Liver (tissue), 7 donors: ENCODE measurements at regions not wholly inside any gene's neighbourhood (a gene's known extent, or its start where the extent isn't known, plus 50 kb on each side); places are given as distances from the start of the nearest gene placed in this dataset.

Experiments used
- DNase-seq: peaks from one replicate; pipeline ENCODE4 v3.0.0-alpha.2; 2017; ENCODE audit warnings: low spot score
- H3K27ac ChIP-seq, 2 donors: one replicate each; pipeline ENCODE4 v1.7.0; 2013; ENCODE audit warnings: inconsistent platforms in 2 of 2, low read length in 2 of 2, control low read depth in 1 of 2, low read depth in 1 of 2, mild to moderate bottlenecking in 1 of 2
- H3K27me3 ChIP-seq, 4 donors: one replicate each; pipeline versions ENCODE4 v1.6.1 to v1.7.0; 2013; ENCODE audit warnings: low read length in 3 of 4, inconsistent platforms in 1 of 4, mild to moderate bottlenecking in 1 of 4, moderate library complexity in 1 of 4; ENCODE audit not compliant: control insufficient read depth in 4 of 4, insufficient read depth in 4 of 4
- H3K36me3 ChIP-seq, 4 donors: one replicate each; pipeline versions ENCODE4 v1.6.1 to v1.7.0; 2013; ENCODE audit warnings: low read length in 3 of 4, mild to moderate bottlenecking in 3 of 4, low read depth in 1 of 4, moderate library complexity in 1 of 4; ENCODE audit not compliant: control insufficient read depth in 4 of 4, insufficient read depth in 3 of 4
- H3K4me1 ChIP-seq, 4 donors: one replicate each; pipeline versions ENCODE4 v1.6.1 to v1.7.0; 2013; ENCODE audit warnings: low read length in 3 of 4, mild to moderate bottlenecking in 3 of 4, moderate library complexity in 1 of 4; ENCODE audit not compliant: control insufficient read depth in 4 of 4, insufficient read depth in 4 of 4
- H3K4me3 ChIP-seq, 3 donors: one replicate each; pipeline versions ENCODE4 v1.6.1 to v1.7.0; 2013; ENCODE audit warnings: low read length in 3 of 3, control low read depth in 1 of 3, low read depth in 1 of 3, mild to moderate bottlenecking in 1 of 3
- H3K9ac ChIP-seq, 2 donors: one replicate each; pipeline ENCODE4 v1.7.0; 2013; ENCODE audit warnings: low read length in 2 of 2, mild to moderate bottlenecking in 2 of 2, moderate library complexity in 2 of 2, control low read depth in 1 of 2, low read depth in 1 of 2
- H3K9me3 ChIP-seq, 4 donors: one replicate each; pipeline versions ENCODE4 v1.6.1 to v1.7.0; 2013; ENCODE audit warnings: low read length in 3 of 4; ENCODE audit not compliant: control insufficient read depth in 4 of 4
- CTCF ChIP-seq: fragments of 150-350 bp; IDR thresholded peaks from 2 replicates; pipeline ENCODE4 v1.5.1; 2017; ENCODE audit warnings: improper control_type of control experiment, low read depth, low read length; ENCODE audit not compliant: missing input control
- EGR1 ChIP-seq, 2 donors: IDR thresholded peaks; 2 replicates each; pipeline ENCODE4 v1.6.1; 2016 to 2018; ENCODE audit warnings: antibody characterized with exemption in 2 of 2, low read depth in 2 of 2
- FOXA2 ChIP-seq: IDR thresholded peaks from 2 replicates; pipeline ENCODE4 v1.6.1; 2016; ENCODE audit warnings: antibody characterized with exemption
- GABPA ChIP-seq, 2 donors: IDR thresholded peaks in 1 of 2; conservative IDR thresholded peaks in 1 of 2; 2 replicates each; pipeline ENCODE4 v1.6.1; 2016; ENCODE audit warnings: antibody characterized with exemption in 2 of 2, mild to moderate bottlenecking in 1 of 2, moderate library complexity in 1 of 2
- HNF4A ChIP-seq, 2 donors: conservative IDR thresholded peaks; 2 replicates each; pipeline ENCODE4 v1.6.1; 2016; ENCODE audit warnings: antibody characterized with exemption in 2 of 2, mild to moderate bottlenecking in 2 of 2
- HNF4G ChIP-seq: IDR thresholded peaks from 2 replicates; pipeline ENCODE4 v1.6.1; 2016; ENCODE audit warnings: antibody characterized with exemption
- NR2F2 ChIP-seq: IDR thresholded peaks from 2 replicates; pipeline ENCODE4 v1.6.1; 2016; ENCODE audit warnings: antibody characterized with exemption
- RAD21 ChIP-seq, 2 donors: IDR thresholded peaks; 2 replicates each; pipeline ENCODE4 v1.6.1; 2016; ENCODE audit warnings: antibody characterized with exemption in 2 of 2, mild to moderate bottlenecking in 2 of 2
- RXRA ChIP-seq, 2 donors: IDR thresholded peaks; 2 replicates each; pipeline ENCODE4 v1.6.1; 2017 to 2018; ENCODE audit warnings: antibody characterized with exemption in 2 of 2, mild to moderate bottlenecking in 1 of 2
- SP1 ChIP-seq: IDR thresholded peaks from 2 replicates; pipeline ENCODE4 v1.6.1; 2018; ENCODE audit warnings: antibody characterized with exemption, mild to moderate bottlenecking
- TAF1 ChIP-seq: conservative IDR thresholded peaks from 2 replicates; pipeline ENCODE4 v1.6.1; 2016; ENCODE audit warnings: antibody characterized with exemption, mild to moderate bottlenecking
- YY1 ChIP-seq: IDR thresholded peaks from 2 replicates; pipeline ENCODE4 v1.6.1; 2016; ENCODE audit warnings: antibody characterized with exemption, mild to moderate bottlenecking
- ZBTB33 ChIP-seq: IDR thresholded peaks from 2 replicates; pipeline ENCODE4 v1.6.1; 2016; ENCODE audit warnings: antibody characterized with exemption
- TF ChIP-seq, protein P1 (sequence below): IDR thresholded peaks from 2 replicates; pipeline ENCODE4 v1.6.1; 2016; ENCODE audit warnings: antibody characterized with exemption, mild to moderate bottlenecking
- TF ChIP-seq, protein P2 (sequence below): IDR thresholded peaks from 2 replicates; pipeline ENCODE4 v1.6.1; 2016; ENCODE audit warnings: antibody characterized with exemption
- TF ChIP-seq, protein P3 (sequence below): IDR thresholded peaks from 2 replicates; pipeline ENCODE4 v1.6.1; 2016; ENCODE audit warnings: antibody characterized with exemption
- donor health status: healthy.
- donor health status: healthy.
- donor health status: healthy.
- donor health status: healthy.

DNA sequence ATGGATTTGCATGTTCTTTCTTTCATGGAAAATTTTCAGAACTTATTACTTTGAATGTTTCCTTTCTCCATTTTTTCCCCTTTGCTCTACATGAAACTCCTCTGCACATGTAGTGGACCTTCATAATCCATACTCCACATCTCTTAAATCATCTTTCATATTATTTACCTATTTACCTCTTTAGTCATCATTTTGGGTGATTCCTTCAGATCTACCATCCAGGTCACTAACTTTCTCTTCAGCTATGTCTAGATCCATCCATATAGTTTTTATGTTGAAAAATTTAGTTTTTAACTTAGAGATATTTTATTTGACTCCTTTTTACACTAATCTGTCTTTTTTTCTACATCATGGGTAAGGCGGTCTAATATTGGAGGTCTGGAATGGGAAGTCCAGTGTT is 586.6 kb downstream of the NR2F1-AS1 start (continued):
- TF ChIP-seq, protein P1, sequence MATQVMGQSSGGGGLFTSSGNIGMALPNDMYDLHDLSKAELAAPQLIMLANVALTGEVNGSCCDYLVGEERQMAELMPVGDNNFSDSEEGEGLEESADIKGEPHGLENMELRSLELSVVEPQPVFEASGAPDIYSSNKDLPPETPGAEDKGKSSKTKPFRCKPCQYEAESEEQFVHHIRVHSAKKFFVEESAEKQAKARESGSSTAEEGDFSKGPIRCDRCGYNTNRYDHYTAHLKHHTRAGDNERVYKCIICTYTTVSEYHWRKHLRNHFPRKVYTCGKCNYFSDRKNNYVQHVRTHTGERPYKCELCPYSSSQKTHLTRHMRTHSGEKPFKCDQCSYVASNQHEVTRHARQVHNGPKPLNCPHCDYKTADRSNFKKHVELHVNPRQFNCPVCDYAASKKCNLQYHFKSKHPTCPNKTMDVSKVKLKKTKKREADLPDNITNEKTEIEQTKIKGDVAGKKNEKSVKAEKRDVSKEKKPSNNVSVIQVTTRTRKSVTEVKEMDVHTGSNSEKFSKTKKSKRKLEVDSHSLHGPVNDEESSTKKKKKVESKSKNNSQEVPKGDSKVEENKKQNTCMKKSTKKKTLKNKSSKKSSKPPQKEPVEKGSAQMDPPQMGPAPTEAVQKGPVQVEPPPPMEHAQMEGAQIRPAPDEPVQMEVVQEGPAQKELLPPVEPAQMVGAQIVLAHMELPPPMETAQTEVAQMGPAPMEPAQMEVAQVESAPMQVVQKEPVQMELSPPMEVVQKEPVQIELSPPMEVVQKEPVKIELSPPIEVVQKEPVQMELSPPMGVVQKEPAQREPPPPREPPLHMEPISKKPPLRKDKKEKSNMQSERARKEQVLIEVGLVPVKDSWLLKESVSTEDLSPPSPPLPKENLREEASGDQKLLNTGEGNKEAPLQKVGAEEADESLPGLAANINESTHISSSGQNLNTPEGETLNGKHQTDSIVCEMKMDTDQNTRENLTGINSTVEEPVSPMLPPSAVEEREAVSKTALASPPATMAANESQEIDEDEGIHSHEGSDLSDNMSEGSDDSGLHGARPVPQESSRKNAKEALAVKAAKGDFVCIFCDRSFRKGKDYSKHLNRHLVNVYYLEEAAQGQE: no peak
- TF ChIP-seq ZBTB33: no peak

GRCh38 chr5:92992073-92992472 is 588.9 kb downstream of the NR2F1-AS1 start:
- no peak for TF ChIP-seq GABPA (IDR thresholded peaks at IDR 0.05 in 1 of 2, conservative IDR thresholded peaks at IDR 0.05 in 1 of 2)
- TF ChIP-seq, protein P1: no peak
- TF ChIP-seq, protein P2, sequence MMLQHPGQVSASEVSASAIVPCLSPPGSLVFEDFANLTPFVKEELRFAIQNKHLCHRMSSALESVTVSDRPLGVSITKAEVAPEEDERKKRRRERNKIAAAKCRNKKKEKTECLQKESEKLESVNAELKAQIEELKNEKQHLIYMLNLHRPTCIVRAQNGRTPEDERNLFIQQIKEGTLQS: no peak
- no peak for TF ChIP-seq EGR1 (IDR thresholded peaks at IDR 0.05; ENCODE audit: low read depth in 2 of 2)
- no peak for TF ChIP-seq CTCF
- TF ChIP-seq SP1: no peak
- no peak for TF ChIP-seq HNF4A (conservative IDR thresholded peaks at IDR 0.05)
- TF ChIP-seq NR2F2: no peak
- TF ChIP-seq FOXA2: no peak
- TF ChIP-seq ZBTB33: no peak
- no peak for TF ChIP-seq TAF1
- TF ChIP-seq HNF4G: no peak
- no peak for TF ChIP-seq YY1
- no peak for TF ChIP-seq RAD21 (IDR thresholded peaks at IDR 0.05)
- no peak for TF ChIP-seq RXRA (IDR thresholded peaks at IDR 0.05)
- TF ChIP-seq, protein P3, sequence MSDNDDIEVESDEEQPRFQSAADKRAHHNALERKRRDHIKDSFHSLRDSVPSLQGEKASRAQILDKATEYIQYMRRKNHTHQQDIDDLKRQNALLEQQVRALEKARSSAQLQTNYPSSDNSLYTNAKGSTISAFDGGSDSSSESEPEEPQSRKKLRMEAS: no peak
- Histone ChIP-seq H3K4me3 (no peak overlapping the region), H3K9ac (no peak overlapping the region), H3K9me3 (no peaks in the 10 kb centered on the region), H3K36me3 (no peaks in the 10 kb centered on the region), H3K4me1 (no peaks in the 10 kb centered on the region), H3K27me3 (no peaks in the 10 kb centered on the region), H3K27ac (no peak overlapping the region)
- DNase-seq: no peak
